ENCODE measurements at regions not wholly inside any gene's neighbourhood (a gene's known extent, or its start where the extent isn't known, plus 50 kb on each side); places are given as distances from the start of the nearest gene placed in this dataset.

GRCh38 chr4:43296946-43297528 is 404.5 kb downstream of the GRXCR1 start:
- Histone ChIP-seq H3K36me3 (ENCODE audit: insufficient read depth, low read length, poor library complexity, severe bottlenecking) (no peaks in the 10 kb centered on the region), H3K4me1 (ENCODE audit: insufficient read depth, low read length, poor library complexity, severe bottlenecking) (no peaks in the 10 kb centered on the region), H3K27ac (ENCODE audit: low read depth, low read length, poor library complexity, severe bottlenecking) (no peak overlapping the region), H3K4me3 (ENCODE audit: low read depth, low read length, poor library complexity, severe bottlenecking) (no peak overlapping the region), H3K9me3 (ENCODE audit: low read depth, low read length, poor library complexity, severe bottlenecking) (peaks cover 39% of the 10 kb centered on the region), H3K27me3 (replicated peaks; ENCODE audit: insufficient read depth, low read depth, low read length, poor library complexity) (no peaks in the 10 kb centered on the region)
- intact Hi-C loops (cut with micrococcal nuclease; ENCODE audit: unreplicated experiment), result no loop called here
- TF ChIP-seq EZH2 (IDR thresholded peaks at IDR 0.05; ENCODE audit: borderline replicate concordance, low read depth, low read length, poor library complexity, severe bottlenecking) (no peak), CTCF (conservative IDR thresholded peaks at IDR 0.05; ENCODE audit: low read depth, low read length) (no peak)
- DNase-seq (ENCODE audit: low spot score), result no peak
- BruUV-seq (replicated peaks), result no TSS peak
- ChIA-PET CTCF (no interaction called here), POLR2A (ENCODE audit: low non-redundant PET) (no interaction called here)

GRCh38 chr4:43316813-43317212 is 424.3 kb downstream of the GRXCR1 start:
- Histone ChIP-seq H3K4me1 (ENCODE audit: insufficient read depth, low read length, poor library complexity, severe bottlenecking) (no peaks in the 10 kb centered on the region), H3K36me3 (ENCODE audit: insufficient read depth, low read length, poor library complexity, severe bottlenecking) (no peaks in the 10 kb centered on the region), H3K4me3 (ENCODE audit: low read depth, low read length, poor library complexity, severe bottlenecking) (no peak overlapping the region), H3K9me3 (ENCODE audit: low read depth, low read length, poor library complexity, severe bottlenecking) (peaks cover 24% of the 10 kb centered on the region), H3K27me3 (replicated peaks; ENCODE audit: insufficient read depth, low read depth, low read length, poor library complexity) (no peaks in the 10 kb centered on the region), H3K27ac (ENCODE audit: low read depth, low read length, poor library complexity, severe bottlenecking) (no peak overlapping the region)
- TF ChIP-seq CTCF (conservative IDR thresholded peaks at IDR 0.05; ENCODE audit: low read depth, low read length) (no peak), EZH2 (IDR thresholded peaks at IDR 0.05; ENCODE audit: borderline replicate concordance, low read depth, low read length, poor library complexity, severe bottlenecking) (no peak)
- BruUV-seq (replicated peaks), result no TSS peak
- CTCF ChIA-PET, result no interaction called here
- intact Hi-C loops (cut with micrococcal nuclease; ENCODE audit: unreplicated experiment), result no loop called here
- POLR2A ChIA-PET (ENCODE audit: low non-redundant PET), result no interaction called here
- no peak for DNase-seq (ENCODE audit: low spot score)

GRCh38 chr4:43325220-43325967 is 432.9 kb downstream of the GRXCR1 start:
- no peaks in the 10 kb centered on the region for H3K27me3 ChIP-seq (replicated peaks; ENCODE audit: insufficient read depth, low read depth, low read length, poor library complexity)
- no peak for TF ChIP-seq CTCF (conservative IDR thresholded peaks at IDR 0.05; ENCODE audit: low read depth, low read length)
- no peak for TF ChIP-seq EZH2 (IDR thresholded peaks at IDR 0.05; ENCODE audit: borderline replicate concordance, low read depth, low read length, poor library complexity, severe bottlenecking)
- POLR2A ChIA-PET (ENCODE audit: low non-redundant PET), result no interaction called here
- intact Hi-C loops (cut with micrococcal nuclease; ENCODE audit: unreplicated experiment), result no loop called here
- no peaks in the 10 kb centered on the region for H3K36me3 ChIP-seq (ENCODE audit: insufficient read depth, low read length, poor library complexity, severe bottlenecking)
- peaks cover 22% of the 10 kb centered on the region for H3K9me3 ChIP-seq (ENCODE audit: low read depth, low read length, poor library complexity, severe bottlenecking)
- no peaks in the 10 kb centered on the region for H3K4me1 ChIP-seq (ENCODE audit: insufficient read depth, low read length, poor library complexity, severe bottlenecking)
- H3K27ac ChIP-seq (ENCODE audit: low read depth, low read length, poor library complexity, severe bottlenecking), result no peak overlapping the region
- no peak overlapping the region for H3K4me3 ChIP-seq (ENCODE audit: low read depth, low read length, poor library complexity, severe bottlenecking)
- BruUV-seq (replicated peaks), result no TSS peak
- CTCF ChIA-PET, result no interaction called here
- DNase-seq (ENCODE audit: low spot score), result no peak
